ENCODE measurements at regions not wholly inside any gene's neighbourhood (a gene's known extent, or its start where the extent isn't known, plus 50 kb on each side); places are given as distances from the start of the nearest gene placed in this dataset.

- DNase-seq: no peak
- Histone ChIP-seq H3K4me1 (no peaks in the 10 kb centered on the region), H3K4me3 (no peak overlapping the region), H3K27ac (no peak overlapping the region), H3K27me3 (no peaks in the 10 kb centered on the region), H3K36me3 (no peaks in the 10 kb centered on the region), H3K9me3 (no peaks in the 10 kb centered on the region)
- TF ChIP-seq POLR2A (IDR thresholded peaks at IDR 0.05) (no peak), CTCF (IDR thresholded peaks at IDR 0.05) (no peak)
- intact Hi-C loops (cut with DNase I; ENCODE audit: low total_unique reads): no loop called here
These were observed 746.6 kb upstream of the PABPC4L start for GRCh38 chr4:134948110-134948642.

- intact Hi-C loops (cut with DNase I; ENCODE audit: low total_unique reads): no loop called here
- Histone ChIP-seq H3K27ac (no peak overlapping the region), H3K27me3 (no peaks in the 10 kb centered on the region), H3K4me3 (no peak overlapping the region), H3K36me3 (no peaks in the 10 kb centered on the region), H3K9me3 (no peaks in the 10 kb centered on the region), H3K4me1 (no peaks in the 10 kb centered on the region)
- DNase-seq: no peak
- TF ChIP-seq POLR2A (IDR thresholded peaks at IDR 0.05) (no peak), CTCF (IDR thresholded peaks at IDR 0.05) (no peak)
These were observed 742.5 kb upstream of the PABPC4L start for GRCh38 chr4:134944115-134944514.

- DNase-seq: no peak
- TF ChIP-seq POLR2A (IDR thresholded peaks at IDR 0.05) (no peak), CTCF (IDR thresholded peaks at IDR 0.05) (no peak)
- H3K9me3 ChIP-seq: no peaks in the 10 kb centered on the region
- H3K4me3 ChIP-seq: no peak overlapping the region
- H3K4me1 ChIP-seq: no peaks in the 10 kb centered on the region
- no peaks in the 10 kb centered on the region for H3K36me3 ChIP-seq
- intact Hi-C loops (cut with DNase I; ENCODE audit: low total_unique reads): no loop called here
- H3K27me3 ChIP-seq: no peaks in the 10 kb centered on the region
- no peak overlapping the region for H3K27ac ChIP-seq
These were observed 734.4 kb upstream of the PABPC4L start for GRCh38 chr4:134936014-134936413.

GRCh38 chr4:134935320-134935719 lies 733.7 kb upstream of the PABPC4L start:
- Histone ChIP-seq H3K4me3 (no peak overlapping the region), H3K27me3 (no peaks in the 10 kb centered on the region), H3K27ac (no peak overlapping the region), H3K9me3 (no peaks in the 10 kb centered on the region), H3K4me1 (no peaks in the 10 kb centered on the region), H3K36me3 (no peaks in the 10 kb centered on the region)
- intact Hi-C loops (cut with DNase I; ENCODE audit: low total_unique reads): no loop called here
- no peak for DNase-seq
- no peak for TF ChIP-seq POLR2A (IDR thresholded peaks at IDR 0.05)
- TF ChIP-seq CTCF (IDR thresholded peaks at IDR 0.05): no peak

GRCh38 chr4:134934036-134934808 lies 732.6 kb upstream of the PABPC4L start:
- no peaks in the 10 kb centered on the region for H3K27me3 ChIP-seq
- H3K4me1 ChIP-seq: no peaks in the 10 kb centered on the region
- no peak overlapping the region for H3K27ac ChIP-seq
- no peaks in the 10 kb centered on the region for H3K36me3 ChIP-seq
- no peak overlapping the region for H3K4me3 ChIP-seq
- no peaks in the 10 kb centered on the region for H3K9me3 ChIP-seq
- no peak for DNase-seq
- TF ChIP-seq POLR2A (IDR thresholded peaks at IDR 0.05): no peak
- TF ChIP-seq CTCF (IDR thresholded peaks at IDR 0.05): no peak
- intact Hi-C loops (cut with DNase I; ENCODE audit: low total_unique reads): no loop called here
